SK-N-MC (cell line): ENCODE measurements at regions not wholly inside any gene's neighbourhood (a gene's known extent, or its start where the extent isn't known, plus 50 kb on each side); places are given as distances from the start of the nearest gene placed in this dataset.

Experiments used
- DNase-seq: peaks from one replicate; pipeline ENCODE4 v3.0.0-alpha.2; 2011; ENCODE audit warnings: low read depth, low spot score
- H3K27ac ChIP-seq: fragments of 200-600 bp; sonication (generic); 2 replicates; pipeline ENCODE4 v1.5.1; 2016; ENCODE audit warnings: mixed run types
- H3K36me3 ChIP-seq: fragments of 200-600 bp; sonication (generic); 2 replicates; pipeline ENCODE4 v1.6.1; 2017; ENCODE audit warnings: antibody characterized with exemption, low read length, mixed read lengths; ENCODE audit not compliant: insufficient read depth
- H3K4me3 ChIP-seq: fragments of 200-600 bp; sonication (generic); 2 replicates; pipeline ENCODE4 v1.5.1; 2016
- H3K9ac ChIP-seq: fragments of 200-600 bp; sonication (generic); 2 replicates; pipeline ENCODE4 v1.8.0; 2017; ENCODE audit warnings: mixed run types, mixed read lengths; ENCODE audit not compliant: insufficient read length
- H3K9me3 ChIP-seq: fragments of 200-600 bp; sonication (generic); 2 replicates; pipeline ENCODE4 v1.6.1; 2017; ENCODE audit warnings: low read depth, mild to moderate bottlenecking, antibody characterized with exemption, low read length, moderate library complexity, mixed read lengths
- EZH2 ChIP-seq: fragments of 200-600 bp; sonication (generic); IDR thresholded peaks from one replicate; pipeline ENCODE4 v1.6.1; 2017; ENCODE audit warnings: antibody characterized with exemption
- FOXP2 ChIP-seq: optimal IDR thresholded peaks from 2 replicates; pipeline ENCODE3; 2011; ENCODE audit warnings: mild to moderate bottlenecking, moderate library complexity; ENCODE audit not compliant: insufficient read depth; ENCODE audit errors: extremely low read length, control extremely low read depth
- POLR2AphosphoS5 ChIP-seq: IDR thresholded peaks from 2 replicates; pipeline ENCODE4 v1.6.1; 2012; ENCODE audit warnings: mild to moderate bottlenecking, low read depth, low read length, borderline replicate concordance

DNA sequence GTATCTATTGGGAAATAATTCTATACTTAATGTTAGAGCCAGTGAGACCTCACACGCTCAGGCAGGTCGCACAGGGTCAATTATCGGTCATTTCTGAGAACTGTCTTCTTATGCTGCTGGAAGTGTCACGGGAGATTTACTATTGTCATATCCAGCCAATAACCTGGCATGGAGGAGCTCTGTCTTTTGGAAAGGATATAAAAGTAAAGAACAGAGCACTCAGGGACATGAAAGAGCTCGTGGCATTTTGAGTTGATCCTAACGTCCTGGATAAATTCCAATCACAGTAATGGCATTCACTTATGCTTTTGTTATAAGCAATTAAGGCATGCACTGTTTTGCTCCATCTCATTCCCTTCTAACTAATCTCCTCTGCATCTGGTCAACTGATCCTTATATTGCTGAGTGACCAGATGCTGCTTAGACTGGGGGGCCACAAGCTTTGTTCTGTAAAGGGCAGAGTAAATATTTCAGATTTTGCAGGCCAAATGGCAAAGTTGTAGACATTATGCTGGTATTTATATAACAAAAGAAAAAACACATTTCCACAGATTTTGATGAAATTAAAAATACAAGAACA, 453.5 kb upstream of the SMIM21 start:
- Histone ChIP-seq H3K27ac (no peak overlapping the region), H3K9me3 (no peaks in the 10 kb centered on the region), H3K4me3 (no peak overlapping the region), H3K9ac (no peak overlapping the region), H3K36me3 (no peaks in the 10 kb centered on the region)
- TF ChIP-seq POLR2AphosphoS5 = no peak
- no peak for TF ChIP-seq FOXP2
- no peak for TF ChIP-seq EZH2
- no peak for DNase-seq

DNA sequence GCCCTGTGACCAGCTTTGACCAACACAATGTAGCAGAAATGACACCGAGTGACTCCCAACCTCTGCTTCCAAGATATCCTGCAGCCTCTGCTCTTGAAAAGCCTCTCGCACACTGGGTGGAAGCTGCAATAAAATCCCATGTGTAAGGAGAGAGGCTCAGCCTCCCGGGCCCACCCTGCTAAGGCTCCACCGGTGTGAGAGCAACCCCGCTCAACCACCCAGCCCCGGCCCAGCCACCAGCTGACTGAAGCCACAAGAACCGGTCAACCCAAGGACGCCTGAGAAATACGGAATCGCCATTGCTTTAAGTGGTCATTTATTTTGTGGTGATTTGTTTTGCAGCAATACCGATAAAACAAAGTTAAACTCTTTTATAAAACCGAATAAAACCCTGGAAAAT, 452.8 kb upstream of the SMIM21 start:
- Histone ChIP-seq H3K9me3 (no peaks in the 10 kb centered on the region), H3K27ac (no peak overlapping the region), H3K36me3 (no peaks in the 10 kb centered on the region), H3K4me3 (no peak overlapping the region), H3K9ac (no peak overlapping the region)
- TF ChIP-seq FOXP2 (no peak), POLR2AphosphoS5 (no peak), EZH2 (no peak)
- no peak for DNase-seq

DNA sequence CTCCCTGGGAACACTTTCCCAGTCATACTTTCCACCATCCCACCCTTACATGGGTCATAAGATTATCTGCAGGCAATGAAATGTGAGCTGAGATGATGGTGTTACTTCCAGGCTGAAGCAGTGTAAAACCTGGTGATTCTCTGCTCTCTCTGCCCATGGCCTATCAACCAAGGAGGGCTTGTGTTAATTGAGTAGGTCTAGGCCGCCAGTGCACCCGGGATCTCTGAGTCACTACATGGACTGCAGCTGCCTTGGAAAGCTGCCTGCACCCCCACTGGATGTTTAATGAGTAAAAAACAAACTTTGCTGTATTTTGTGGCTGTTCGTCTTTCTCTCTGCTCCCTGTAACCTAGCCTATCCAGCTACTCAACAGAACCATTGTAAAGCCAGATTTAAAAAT, 451.7 kb upstream of the SMIM21 start:
- Histone ChIP-seq H3K36me3 (no peaks in the 10 kb centered on the region), H3K9me3 (no peaks in the 10 kb centered on the region), H3K4me3 (no peak overlapping the region), H3K9ac (no peak overlapping the region), H3K27ac (no peak overlapping the region)
- no peak for DNase-seq
- TF ChIP-seq POLR2AphosphoS5 (no peak), FOXP2 (no peak), EZH2 (no peak)

DNA sequence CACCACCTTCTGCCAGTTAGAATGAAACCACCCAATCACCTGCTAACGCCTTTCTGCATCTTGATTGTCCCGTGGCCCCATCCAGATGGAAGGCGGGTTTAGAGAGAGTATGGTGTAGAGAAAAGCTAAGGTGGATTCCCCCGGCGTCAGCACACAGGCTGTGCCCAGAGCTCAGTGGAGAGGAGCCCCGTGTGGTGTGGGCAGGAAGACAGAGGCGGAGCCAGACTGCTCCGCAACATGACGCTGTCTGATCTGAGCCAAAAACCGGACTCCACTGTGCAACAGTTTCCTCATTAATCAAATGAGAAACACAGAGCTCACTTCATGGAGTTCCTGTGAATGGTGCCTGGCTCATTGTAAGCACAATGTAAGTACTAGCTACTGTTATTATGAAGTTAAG, 448.1 kb upstream of the SMIM21 start:
- Histone ChIP-seq H3K9ac (no peak overlapping the region), H3K27ac (no peak overlapping the region), H3K9me3 (no peaks in the 10 kb centered on the region), H3K36me3 (no peaks in the 10 kb centered on the region), H3K4me3 (no peak overlapping the region)
- TF ChIP-seq EZH2 (no peak), POLR2AphosphoS5 (no peak), FOXP2 (no peak)
- no peak for DNase-seq

DNA sequence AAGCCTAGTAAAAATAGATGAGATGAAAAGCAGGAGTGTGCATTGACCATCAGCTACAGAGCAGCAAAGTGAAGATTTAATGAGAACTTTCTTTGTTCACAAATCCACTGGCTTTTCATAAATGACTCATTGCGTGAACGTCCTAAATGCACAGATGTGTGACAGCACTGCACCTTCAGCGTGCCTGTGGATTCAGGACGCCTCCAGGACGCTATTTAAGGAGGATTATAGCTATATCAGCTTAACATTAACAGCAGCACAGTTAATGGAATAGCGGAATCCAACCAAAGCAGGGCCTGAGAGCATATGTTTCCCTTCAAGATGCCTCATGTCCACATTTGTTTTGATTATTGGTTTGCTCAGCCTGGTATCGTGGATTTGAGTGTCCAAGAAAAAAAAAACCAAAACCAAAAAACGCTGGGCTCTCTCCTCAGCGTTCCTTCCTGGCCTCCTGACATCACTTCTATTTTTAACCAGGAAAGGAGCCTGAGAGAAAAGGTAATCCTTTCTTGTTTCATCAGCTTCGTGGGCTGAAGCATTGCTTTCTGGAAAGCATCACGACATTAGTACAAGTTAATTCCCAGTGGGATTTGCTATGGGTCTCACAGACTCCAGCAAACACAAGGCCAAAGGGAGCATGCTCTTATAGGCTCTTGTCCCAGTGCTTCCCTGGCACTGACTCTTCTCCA, 447.0 kb upstream of the SMIM21 start:
- TF ChIP-seq POLR2AphosphoS5 = no peak
- TF ChIP-seq EZH2 = no peak
- no peak for TF ChIP-seq FOXP2
- Histone ChIP-seq H3K9me3 (no peaks in the 10 kb centered on the region), H3K9ac (no peak overlapping the region), H3K4me3 (no peak overlapping the region), H3K27ac (no peak overlapping the region), H3K36me3 (no peaks in the 10 kb centered on the region)
- no peak for DNase-seq

DNA sequence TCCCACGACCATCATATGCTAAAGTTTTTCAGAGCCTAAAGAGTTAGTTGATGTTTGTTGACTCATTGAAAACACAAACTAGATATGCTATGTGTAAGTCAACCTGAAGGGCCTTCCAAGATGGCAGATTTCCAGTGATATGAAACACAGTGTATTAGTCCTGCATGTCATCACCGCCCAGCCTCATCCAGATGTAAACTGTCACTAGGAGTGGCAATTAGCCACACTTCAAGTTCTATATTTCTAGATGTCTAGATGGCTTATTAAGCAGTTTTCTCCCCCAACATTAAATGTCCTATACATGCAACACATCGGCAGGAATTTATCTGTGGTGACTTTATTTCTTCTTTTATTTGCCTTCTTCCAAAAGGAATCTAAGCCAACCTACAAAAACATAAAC, 444.1 kb upstream of the SMIM21 start:
- no peak for TF ChIP-seq POLR2AphosphoS5
- no peak for TF ChIP-seq FOXP2
- TF ChIP-seq EZH2 = no peak
- no peak overlapping the region for H3K4me3 ChIP-seq
- H3K36me3 ChIP-seq = no peaks in the 10 kb centered on the region
- H3K9me3 ChIP-seq = no peaks in the 10 kb centered on the region
- H3K9ac ChIP-seq = no peak overlapping the region
- DNase-seq = no peak
- H3K27ac ChIP-seq = no peak overlapping the region

DNA sequence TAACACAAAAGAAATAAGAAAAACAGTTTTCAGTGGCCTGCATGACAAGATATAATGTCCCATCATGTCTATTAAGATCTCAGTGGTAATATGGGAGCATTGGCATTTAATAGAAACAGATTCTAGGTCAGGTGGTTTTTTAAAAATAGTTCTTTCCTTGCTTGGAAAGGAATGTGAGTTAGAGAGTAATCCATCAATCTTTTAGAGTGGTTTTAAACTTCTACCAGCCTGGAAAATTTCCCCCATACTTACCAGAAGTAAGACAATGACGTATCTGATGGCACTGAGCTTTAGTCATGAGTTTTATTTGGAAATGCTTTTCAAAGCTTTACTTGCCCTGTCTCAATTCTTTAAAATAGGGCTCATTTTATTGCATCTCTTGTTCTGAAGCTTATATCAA, 441.7 kb upstream of the SMIM21 start:
- Histone ChIP-seq H3K36me3 (no peaks in the 10 kb centered on the region), H3K9ac (no peak overlapping the region), H3K27ac (no peak overlapping the region), H3K9me3 (no peaks in the 10 kb centered on the region), H3K4me3 (no peak overlapping the region)
- TF ChIP-seq POLR2AphosphoS5 (no peak), EZH2 (no peak), FOXP2 (no peak)
- no peak for DNase-seq

DNA sequence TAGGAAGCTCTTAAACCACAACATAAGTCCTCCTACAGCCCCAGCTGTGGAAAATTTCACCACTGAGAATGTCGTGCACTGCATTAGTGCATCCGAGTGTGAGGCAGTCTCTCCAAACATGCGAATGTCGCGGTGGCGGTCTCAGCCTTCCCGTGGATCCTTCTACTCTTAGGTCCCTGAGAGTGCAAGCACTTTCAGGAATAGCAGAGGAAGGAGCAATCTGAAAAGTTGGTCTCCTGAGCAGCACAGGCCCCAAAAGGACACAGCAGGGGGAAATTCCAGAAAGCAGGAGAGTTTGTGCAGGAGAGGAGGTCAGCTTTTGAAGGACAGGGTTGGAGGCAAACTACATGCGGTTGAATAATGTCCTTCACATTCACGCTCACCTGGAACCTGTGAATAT, 440.5 kb upstream of the SMIM21 start:
- no peak for DNase-seq
- H3K4me3 ChIP-seq = no peak overlapping the region
- no peaks in the 10 kb centered on the region for H3K9me3 ChIP-seq
- no peak overlapping the region for H3K9ac ChIP-seq
- H3K27ac ChIP-seq = no peak overlapping the region
- TF ChIP-seq EZH2 = no peak
- TF ChIP-seq POLR2AphosphoS5 = no peak
- TF ChIP-seq FOXP2 = no peak
- no peaks in the 10 kb centered on the region for H3K36me3 ChIP-seq

DNA sequence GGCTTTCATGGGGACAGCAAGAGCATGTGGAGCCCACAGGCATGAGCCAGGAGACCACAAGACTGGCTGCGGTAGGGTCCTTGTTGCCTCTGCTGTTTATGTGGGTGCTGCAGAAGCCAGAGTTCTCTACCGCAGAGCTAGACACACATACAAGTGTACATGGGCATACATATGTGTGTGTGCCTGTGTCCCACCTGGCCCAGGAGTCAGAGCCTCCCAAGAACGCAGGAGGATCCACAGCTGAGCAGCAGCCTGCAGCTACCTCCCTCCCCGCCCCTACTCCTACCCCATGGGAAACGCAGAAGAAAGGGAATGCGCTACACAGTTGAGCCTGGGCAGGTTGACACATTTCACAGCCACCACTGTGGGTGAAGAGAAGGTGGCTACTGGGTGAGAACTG, 438.1 kb upstream of the SMIM21 start:
- no peak for TF ChIP-seq EZH2
- TF ChIP-seq POLR2AphosphoS5 = no peak
- no peak for TF ChIP-seq FOXP2
- Histone ChIP-seq H3K27ac (no peak overlapping the region), H3K9ac (no peak overlapping the region), H3K4me3 (no peak overlapping the region), H3K9me3 (no peaks in the 10 kb centered on the region), H3K36me3 (no peaks in the 10 kb centered on the region)
- no peak for DNase-seq
